HFFc6 (cell line): ENCODE measurements at regions not wholly inside any gene's neighbourhood (a gene's known extent, or its start where the extent isn't known, plus 50 kb on each side); places are given as distances from the start of the nearest gene placed in this dataset.

Experiments used
- DNase-seq: peaks from one replicate; pipeline ENCODE4 v3.0.0-alpha.2; 2018
- H3K27ac Mint-ChIP-seq: 2 replicates; pipeline ENCODE4 v1.8.0; 2020; ENCODE audit warnings: mild to moderate bottlenecking, mixed read lengths
- H3K27me3 Mint-ChIP-seq: 2 replicates; pipeline ENCODE4 v1.8.0; 2021; ENCODE audit warnings: mild to moderate bottlenecking, moderate library complexity, mixed read lengths; ENCODE audit not compliant: insufficient read depth
- H3K36me3 Mint-ChIP-seq: 2 replicates; pipeline ENCODE4 v1.8.0; 2021; ENCODE audit warnings: low read depth, mixed read lengths
- H3K4me1 Mint-ChIP-seq: 2 replicates; pipeline ENCODE4 v1.8.0; 2020; ENCODE audit warnings: low read depth, mixed read lengths
- H3K4me3 Mint-ChIP-seq: 2 replicates; pipeline ENCODE4 v1.8.0; 2020; ENCODE audit warnings: mild to moderate bottlenecking, moderate library complexity, mixed read lengths
- H3K9me3 Mint-ChIP-seq: 2 replicates; pipeline ENCODE4 v1.8.0; 2020; ENCODE audit warnings: mild to moderate bottlenecking, mixed read lengths
- CTCF ChIP-seq: fragments of 200-600 bp; sonication (generic); IDR thresholded peaks from 2 replicates; pipeline ENCODE4 v1.5.0; 2021; ENCODE audit warnings: antibody characterized with exemption, mild to moderate bottlenecking

GRCh38 chr3:65166531-65166930 lies 478.7 kb upstream of the ADAMTS9 start:
- Mint-ChIP-seq H3K4me1 (no peaks in the 10 kb centered on the region), H3K27ac (no peak overlapping the region), H3K4me3 (no peak overlapping the region), H3K36me3 (no peaks in the 10 kb centered on the region), H3K9me3 (peaks cover 28% of the 10 kb centered on the region), H3K27me3 (no peaks in the 10 kb centered on the region)
- DNase-seq: no peak
- no peak for TF ChIP-seq CTCF

- no peak for DNase-seq
- TF ChIP-seq CTCF: no peak
- H3K27ac Mint-ChIP-seq: no peak overlapping the region
- H3K36me3 Mint-ChIP-seq: no peaks in the 10 kb centered on the region
- H3K4me1 Mint-ChIP-seq: no peaks in the 10 kb centered on the region
- no peaks in the 10 kb centered on the region for H3K27me3 Mint-ChIP-seq
- no peak overlapping the region for H3K4me3 Mint-ChIP-seq
- peaks cover 11% of the 10 kb centered on the region for H3K9me3 Mint-ChIP-seq
Measured at GRCh38 chr3:65158023-65158422, 470.2 kb upstream of the ADAMTS9 start.

GRCh38 chr3:65153850-65154512 lies 466.2 kb upstream of the ADAMTS9 start:
- H3K4me3 Mint-ChIP-seq: no peak overlapping the region
- H3K9me3 Mint-ChIP-seq: peaks cover 27% of the 10 kb centered on the region
- H3K4me1 Mint-ChIP-seq: no peaks in the 10 kb centered on the region
- TF ChIP-seq CTCF: no peak
- DNase-seq: no peak
- H3K36me3 Mint-ChIP-seq: no peaks in the 10 kb centered on the region
- H3K27ac Mint-ChIP-seq: no peak overlapping the region
- H3K27me3 Mint-ChIP-seq: no peaks in the 10 kb centered on the region

- H3K27me3 Mint-ChIP-seq: no peaks in the 10 kb centered on the region
- H3K9me3 Mint-ChIP-seq: peaks cover 19% of the 10 kb centered on the region
- H3K4me1 Mint-ChIP-seq: no peaks in the 10 kb centered on the region
- H3K36me3 Mint-ChIP-seq: no peaks in the 10 kb centered on the region
- H3K4me3 Mint-ChIP-seq: no peak overlapping the region
- DNase-seq: no peak
- TF ChIP-seq CTCF: no peak
- no peak overlapping the region for H3K27ac Mint-ChIP-seq
Measured at GRCh38 chr3:65151666-65152065, 463.9 kb upstream of the ADAMTS9 start.

- H3K9me3 Mint-ChIP-seq: peaks cover 16% of the 10 kb centered on the region
- DNase-seq: no peak
- H3K27ac Mint-ChIP-seq: no peak overlapping the region
- no peaks in the 10 kb centered on the region for H3K27me3 Mint-ChIP-seq
- no peak overlapping the region for H3K4me3 Mint-ChIP-seq
- no peaks in the 10 kb centered on the region for H3K36me3 Mint-ChIP-seq
- TF ChIP-seq CTCF: no peak
- no peaks in the 10 kb centered on the region for H3K4me1 Mint-ChIP-seq
Measured at GRCh38 chr3:65149877-65150276, 462.1 kb upstream of the ADAMTS9 start.

GRCh38 chr3:65148687-65149086 lies 460.9 kb upstream of the ADAMTS9 start:
- Mint-ChIP-seq H3K9me3 (peaks cover 23% of the 10 kb centered on the region), H3K36me3 (no peaks in the 10 kb centered on the region), H3K4me3 (no peak overlapping the region), H3K27ac (no peak overlapping the region), H3K27me3 (no peaks in the 10 kb centered on the region), H3K4me1 (no peaks in the 10 kb centered on the region)
- DNase-seq: no peak
- TF ChIP-seq CTCF: no peak
